Large intestine (tissue), 3 donors: ENCODE measurements at regions not wholly inside any gene's neighbourhood (a gene's known extent, or its start where the extent isn't known, plus 50 kb on each side); places are given as distances from the start of the nearest gene placed in this dataset.
"Not testable (repeated sequence)": the region's sequence is repeated elsewhere in the genome, so short reads cannot be mapped to it uniquely, and the experiment has no call there.

Source experiments
- DNase-seq, 2 donors: peaks; one replicate each; pipeline versions ENCODE4 v3.0.0 to v3.0.0-alpha.2; 2013
- H3K27ac ChIP-seq: one replicate; pipeline ENCODE4 v1.5.1; 2013; ENCODE audit warnings: low read length
- H3K27me3 ChIP-seq: 2 replicates; pipeline ENCODE4 v1.6.1; 2013; ENCODE audit warnings: low read length; ENCODE audit not compliant: control insufficient read depth, insufficient read depth
- H3K36me3 ChIP-seq: 2 replicates; pipeline ENCODE4 v1.6.1; 2013; ENCODE audit warnings: low read length; ENCODE audit not compliant: control insufficient read depth, insufficient read depth
- H3K4me1 ChIP-seq: one replicate; pipeline ENCODE4 v1.6.1; 2013; ENCODE audit warnings: low read length; ENCODE audit not compliant: control insufficient read depth, insufficient read depth
- H3K4me3 ChIP-seq: one replicate; pipeline ENCODE4 v1.5.1; 2013; ENCODE audit warnings: low read length
- H3K9me3 ChIP-seq: one replicate; pipeline ENCODE4 v1.6.1; 2013; ENCODE audit warnings: mild to moderate bottlenecking, low read depth, low read length, moderate library complexity; ENCODE audit not compliant: control insufficient read depth
- whole genome bisulfite sequencing: methylation state at CpG from one replicate; pipeline ENCODE4 v1.1.5; 2013; ENCODE audit warnings: low lambda C conversion rate; ENCODE audit not compliant: insufficient coverage; 5-methylcytosine and 5-hydroxymethylcytosine counted together

DNA sequence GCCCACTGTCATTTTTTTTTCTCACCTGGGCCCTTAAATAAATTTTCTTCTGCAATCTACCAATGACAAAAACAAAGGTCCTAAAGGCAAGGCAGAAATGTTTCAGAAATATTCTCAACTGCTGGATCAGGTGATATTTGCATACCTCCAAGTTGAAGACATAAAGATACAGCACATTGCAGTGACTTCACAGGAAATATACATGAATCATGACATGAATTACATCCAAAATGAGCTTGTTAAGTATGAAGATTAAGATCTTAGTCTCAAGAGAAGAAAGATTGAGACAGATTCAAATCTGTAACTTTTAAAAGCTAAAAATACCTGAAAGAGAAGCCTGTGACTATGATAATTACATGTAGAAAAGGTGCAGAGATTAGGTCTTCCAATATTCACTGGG is 207.8 kb downstream of the SIPA1L2 start:
- H3K4me1 ChIP-seq: no peaks in the 10 kb centered on the region
- no peak overlapping the region for H3K4me3 ChIP-seq
- H3K27ac ChIP-seq: no peak overlapping the region
- no peaks in the 10 kb centered on the region for H3K27me3 ChIP-seq
- H3K36me3 ChIP-seq: peaks cover 14% of the 10 kb centered on the region
- no peak for DNase-seq
- H3K9me3 ChIP-seq: no peaks in the 10 kb centered on the region

DNA sequence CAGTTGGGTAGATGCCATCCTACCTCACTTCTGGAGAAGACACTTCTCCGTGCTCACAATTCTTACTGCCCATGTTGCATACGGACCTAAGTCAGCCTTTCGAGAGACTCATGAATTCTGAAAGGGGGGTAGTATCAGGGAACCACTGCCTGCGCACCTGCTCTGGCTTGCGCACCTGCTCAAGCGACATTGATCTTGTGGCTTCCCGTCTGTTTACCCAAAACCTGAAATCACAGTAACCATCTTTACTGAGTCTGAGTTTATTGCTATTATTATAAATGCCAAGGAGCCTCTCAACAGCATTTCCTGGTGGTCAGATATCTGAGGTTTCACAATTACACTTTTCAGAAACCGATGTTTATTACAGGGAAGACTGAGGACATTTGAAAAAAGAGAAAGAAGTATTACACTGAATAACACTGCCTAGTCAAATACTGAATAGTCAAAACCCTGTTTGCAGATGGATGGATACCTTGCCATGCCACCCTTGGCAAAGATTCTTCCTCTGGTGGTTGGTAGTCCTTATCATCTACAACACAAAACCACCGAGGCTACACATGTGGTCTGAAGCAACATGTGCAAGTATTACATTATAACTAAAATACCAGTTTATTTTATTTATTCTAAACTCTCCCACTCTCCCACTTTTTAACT is 208.7 kb downstream of the SIPA1L2 start:
- H3K27ac ChIP-seq: no peak overlapping the region
- H3K36me3 ChIP-seq: peaks cover 13% of the 10 kb centered on the region
- DNase-seq: no peak
- H3K9me3 ChIP-seq: no peaks in the 10 kb centered on the region
- no peak overlapping the region for H3K4me3 ChIP-seq
- 50% methylated on average over 2 of the region's 9 CpGs for WGBS
- no peaks in the 10 kb centered on the region for H3K27me3 ChIP-seq
- H3K4me1 ChIP-seq: no peaks in the 10 kb centered on the region

DNA sequence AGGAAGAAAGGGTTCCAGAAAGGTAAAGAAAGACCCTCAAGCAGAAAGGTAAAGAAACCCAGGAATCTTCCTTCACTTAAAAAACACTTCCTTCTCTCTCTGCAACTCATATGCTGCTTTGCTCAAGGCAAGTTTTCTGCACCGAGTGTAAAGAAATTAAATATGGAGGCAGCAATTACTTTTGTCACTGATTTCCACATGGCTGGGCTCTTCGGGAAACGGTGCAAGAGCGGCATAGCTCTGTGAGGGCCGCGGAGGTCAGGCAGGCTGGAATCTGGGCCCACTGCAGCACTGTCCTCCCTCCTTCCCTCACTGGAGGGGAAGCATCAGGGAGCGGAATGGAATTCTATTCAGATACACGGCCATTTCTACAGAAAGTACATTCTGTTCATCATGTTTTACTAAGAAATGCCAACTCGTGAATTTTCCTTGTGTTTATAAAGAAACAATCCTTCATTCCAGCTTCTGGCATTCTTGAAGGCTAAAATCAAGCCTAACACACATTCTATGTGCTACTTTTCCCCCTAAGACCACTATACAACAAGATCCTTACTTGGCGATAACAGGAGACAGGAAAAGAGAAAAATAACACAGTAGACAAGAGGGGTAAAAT is 212.2 kb downstream of the SIPA1L2 start:
- no peaks in the 10 kb centered on the region for H3K27me3 ChIP-seq
- H3K4me1 ChIP-seq: no peaks in the 10 kb centered on the region
- no peak for DNase-seq
- H3K4me3 ChIP-seq: no peak overlapping the region
- whole genome bisulfite sequencing: 90% methylated on average over 2 of the region's 10 CpGs
- no peaks in the 10 kb centered on the region for H3K9me3 ChIP-seq
- peaks cover 34% of the 10 kb centered on the region for H3K36me3 ChIP-seq
- no peak overlapping the region for H3K27ac ChIP-seq

DNA sequence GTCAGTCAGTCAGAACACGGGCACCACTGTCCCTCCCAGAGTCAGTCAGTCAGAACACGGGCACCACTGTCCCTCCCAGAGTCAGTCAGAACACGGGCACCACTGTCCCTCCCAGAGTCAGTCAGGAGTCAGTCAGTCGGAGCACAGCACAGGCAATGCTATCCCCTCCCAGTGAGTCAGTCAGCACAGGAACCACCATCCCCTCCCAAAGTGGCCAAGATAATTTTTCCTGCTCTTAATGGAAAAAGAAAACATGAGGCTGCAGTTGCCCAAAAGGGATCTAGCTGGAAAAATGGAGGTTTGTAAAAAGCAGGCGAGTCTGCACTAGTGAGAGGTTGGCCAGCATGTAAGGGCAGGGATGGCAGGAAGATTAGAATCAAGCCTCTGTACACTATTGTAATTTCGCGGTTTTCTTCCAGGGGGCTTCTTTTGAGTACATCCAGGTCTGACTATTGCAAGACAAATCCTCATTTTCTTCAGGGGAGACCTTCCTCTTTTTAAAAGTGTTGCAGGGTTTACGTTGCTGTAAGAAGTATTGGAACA is 213.8 kb downstream of the SIPA1L2 start:
- no CpG with 5 or more reads among the region's 8 CpGs for WGBS
- Histone ChIP-seq H3K9me3 (no peaks in the 10 kb centered on the region), H3K36me3 (peaks cover 34% of the 10 kb centered on the region), H3K4me3 (no peak overlapping the region), H3K4me1 (no peaks in the 10 kb centered on the region), H3K27ac (no peak overlapping the region), H3K27me3 (no peaks in the 10 kb centered on the region)
- no peak for DNase-seq

DNA sequence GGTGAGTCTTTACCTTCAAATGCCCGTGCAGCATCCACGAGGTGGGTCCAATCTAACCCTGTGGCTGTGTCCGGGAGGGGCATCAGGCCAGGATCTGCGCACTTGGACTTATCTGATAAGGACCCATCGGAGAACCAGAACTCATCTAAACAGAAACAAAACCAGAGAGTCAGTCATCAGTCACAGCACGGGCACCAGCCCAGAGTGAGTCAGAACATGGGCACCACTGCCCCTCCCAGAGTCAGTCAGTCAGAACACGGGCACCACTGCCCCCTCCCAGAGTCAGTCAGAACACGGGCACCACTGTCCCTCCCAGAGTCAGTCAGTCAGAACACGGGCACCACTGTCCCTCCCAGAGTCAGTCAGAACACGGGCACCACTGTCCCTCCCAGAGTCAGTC is 214.5 kb downstream of the SIPA1L2 start:
- no CpG with 5 or more reads among the region's 10 CpGs for WGBS
- H3K4me3 ChIP-seq, H3K27me3 ChIP-seq, H3K27ac ChIP-seq, H3K9me3 ChIP-seq, H3K4me1 ChIP-seq, DNase-seq: not testable (repeated sequence)
- H3K36me3 ChIP-seq: peaks cover 34% of the 10 kb centered on the region

DNA sequence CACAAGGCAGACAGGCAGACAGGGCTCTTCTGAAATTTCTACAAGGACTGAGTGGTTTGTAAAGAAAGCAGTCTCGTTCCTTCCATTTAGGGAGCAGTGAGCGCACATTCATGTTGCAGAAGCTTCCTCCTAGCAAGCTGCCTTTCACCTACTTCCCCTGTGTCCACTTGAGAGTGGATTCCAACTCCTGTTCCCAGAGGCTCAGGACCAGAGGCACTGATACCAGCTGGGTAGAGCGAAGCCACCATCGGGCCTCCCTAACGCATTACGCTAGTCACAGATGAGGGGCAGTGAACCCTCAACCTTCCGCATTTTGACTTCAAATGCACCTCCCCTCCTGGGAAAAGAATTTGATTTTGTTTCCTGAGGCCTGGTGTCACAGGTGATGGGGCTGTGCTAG is 215.8 kb downstream of the SIPA1L2 start:
- no peaks in the 10 kb centered on the region for H3K27me3 ChIP-seq
- no CpG with 5 or more reads among the region's 7 CpGs for WGBS
- no peak overlapping the region for H3K27ac ChIP-seq
- no peak for DNase-seq
- H3K4me1 ChIP-seq: no peaks in the 10 kb centered on the region
- peaks cover 30% of the 10 kb centered on the region for H3K36me3 ChIP-seq
- peaks cover 2% of the 10 kb centered on the region for H3K9me3 ChIP-seq
- no peak overlapping the region for H3K4me3 ChIP-seq

DNA sequence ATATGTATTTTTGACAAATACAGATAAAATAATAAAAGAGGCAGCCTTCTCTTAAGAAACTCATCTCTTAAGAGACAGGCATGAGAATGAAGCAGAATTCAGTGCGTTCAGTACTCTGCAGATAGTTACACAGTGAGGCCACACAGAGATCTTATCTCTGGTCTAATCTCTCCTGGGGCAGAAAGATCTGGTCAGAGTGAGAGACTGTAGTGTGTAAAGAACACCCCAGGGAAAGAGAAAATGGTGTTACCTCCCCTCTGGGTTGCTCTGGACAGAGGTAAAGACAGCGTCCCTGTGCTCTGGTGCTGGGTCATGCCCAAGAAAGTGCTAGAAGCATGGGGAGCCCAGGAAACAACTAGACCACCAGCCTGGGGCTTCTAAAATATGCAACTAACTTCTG is 216.3 kb downstream of the SIPA1L2 start:
- Histone ChIP-seq H3K4me1 (no peaks in the 10 kb centered on the region), H3K36me3 (peaks cover 29% of the 10 kb centered on the region), H3K27ac (no peak overlapping the region), H3K4me3 (no peak overlapping the region), H3K9me3 (peaks cover 2% of the 10 kb centered on the region), H3K27me3 (no peaks in the 10 kb centered on the region)
- no peak for DNase-seq
- no CpG with 5 or more reads among the region's 2 CpGs for WGBS

DNA sequence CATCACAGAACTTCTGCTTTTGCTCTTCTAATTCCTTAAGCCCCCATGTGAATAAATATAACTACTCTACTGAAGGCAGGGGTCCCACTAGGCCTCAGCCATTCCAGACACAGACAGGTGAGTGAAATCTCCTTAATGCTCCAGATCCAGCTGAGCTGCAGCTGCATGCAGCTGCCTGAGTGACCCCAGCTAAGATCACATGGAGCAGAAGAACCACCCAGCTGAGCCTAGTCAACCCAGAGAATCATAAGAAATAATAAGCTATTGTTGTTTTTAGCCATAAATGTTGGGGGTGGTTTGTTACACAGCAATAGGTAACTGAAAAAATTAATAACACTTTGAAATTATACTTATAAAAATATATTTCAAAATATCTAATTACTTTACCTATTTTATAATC is 220.3 kb downstream of the SIPA1L2 start:
- Histone ChIP-seq H3K4me1 (no peaks in the 10 kb centered on the region), H3K9me3 (peaks cover 2% of the 10 kb centered on the region), H3K4me3 (no peak overlapping the region), H3K36me3 (peaks cover 12% of the 10 kb centered on the region), H3K27me3 (no peaks in the 10 kb centered on the region), H3K27ac (no peak overlapping the region)
- no peak for DNase-seq

DNA sequence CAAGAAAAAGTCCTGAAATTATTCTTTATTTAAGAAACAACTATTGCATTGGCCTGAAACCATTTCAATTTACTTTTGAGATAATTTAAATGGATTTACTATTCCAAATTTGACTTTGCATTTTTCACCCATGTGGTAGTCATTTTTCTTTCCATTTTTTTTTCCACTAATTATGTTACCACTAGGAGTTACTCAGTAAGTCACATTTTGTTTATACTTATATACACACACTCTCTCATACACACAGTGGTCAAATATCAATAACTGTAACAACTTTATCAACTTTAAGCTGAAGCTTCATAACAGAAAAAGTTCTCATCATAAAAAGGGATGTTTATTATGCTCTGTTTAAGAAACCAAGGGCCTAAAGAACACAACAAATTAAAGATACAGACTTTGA is 222.8 kb downstream of the SIPA1L2 start:
- DNase-seq: no peak
- no peak overlapping the region for H3K27ac ChIP-seq
- H3K4me3 ChIP-seq: no peak overlapping the region
- H3K27me3 ChIP-seq: no peaks in the 10 kb centered on the region
- peaks cover 2% of the 10 kb centered on the region for H3K9me3 ChIP-seq
- peaks cover 8% of the 10 kb centered on the region for H3K36me3 ChIP-seq
- no peaks in the 10 kb centered on the region for H3K4me1 ChIP-seq

DNA sequence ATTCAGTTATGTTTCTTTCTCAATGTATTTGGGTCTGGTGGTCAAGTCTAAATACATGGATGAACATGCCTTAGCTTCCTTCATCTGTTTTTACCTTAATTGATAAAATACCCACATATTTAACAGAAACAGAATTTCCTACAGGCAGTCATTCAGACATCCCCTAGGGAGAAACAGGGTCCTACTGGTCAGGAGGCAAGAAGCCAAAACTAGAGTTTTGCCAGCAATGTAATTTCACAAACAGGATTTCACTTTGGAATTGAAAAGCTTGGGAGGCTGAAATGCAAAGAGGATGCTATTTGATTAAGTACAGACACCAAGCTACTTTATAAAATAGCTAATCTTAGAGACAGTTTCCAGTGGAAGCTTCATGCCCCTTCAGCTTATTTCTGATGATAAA is 224.2 kb downstream of the SIPA1L2 start:
- Histone ChIP-seq H3K27me3 (no peaks in the 10 kb centered on the region), H3K4me1 (no peaks in the 10 kb centered on the region), H3K36me3 (peaks cover 17% of the 10 kb centered on the region), H3K4me3 (no peak overlapping the region), H3K27ac (no peak overlapping the region), H3K9me3 (peaks cover 2% of the 10 kb centered on the region)
- DNase-seq: no peak
